Lower leg skin (tissue), 4 donors: ENCODE measurements at regions not wholly inside any gene's neighbourhood (a gene's known extent, or its start where the extent isn't known, plus 50 kb on each side); places are given as distances from the start of the nearest gene placed in this dataset.

Experiments used
- DNase-seq, 2 donors: peaks; one replicate each; pipeline ENCODE4 v3.0.0-alpha.2; 2019; ENCODE audit warnings: low spot score in 2 of 2
- H3K4me3 ChIP-seq: fragments of 200-600 bp; sonication (generic); 2 replicates; pipeline ENCODE4 v1.5.1; 2017; ENCODE audit warnings: mild to moderate bottlenecking, low read depth; ENCODE audit not compliant: poor library complexity, severe bottlenecking
- CTCF ChIP-seq, 3 donors: fragments of 450-650 bp; IDR thresholded peaks; one replicate each; pipeline ENCODE4 v1.5.1; 2016; ENCODE audit warnings: antibody characterized with exemption in 3 of 3, mild to moderate bottlenecking in 3 of 3, moderate library complexity in 2 of 3
- POLR2A ChIP-seq, 2 donors: fragments of 450-650 bp; IDR thresholded peaks; one replicate each; pipeline ENCODE4 v1.6.1; 2016 to 2017; ENCODE audit warnings: antibody characterized with exemption in 2 of 2, mild to moderate bottlenecking in 1 of 2, moderate library complexity in 1 of 2
- WGBS, 2 donors: methylation state at CpG; one replicate each; pipeline ENCODE4 v1.1.5; 2018; 5-methylcytosine and 5-hydroxymethylcytosine counted together
- intact Hi-C: fragments of 100-400 bp; cut with DNase I; formaldehyde crosslinking; loops from one replicate; pipeline ENCODE4 v1.15.0; 2023; ENCODE audit warnings: low total_unique reads

GRCh38 chr15:98518823-98519561, 129.3 kb upstream of the IGF1R start:
- TF ChIP-seq CTCF (IDR thresholded peaks at IDR 0.05) (peak in 1 of 3 donors; percentile 77), POLR2A (IDR thresholded peaks at IDR 0.05) (no peak)
- intact Hi-C loops: loop anchor here (10.0 kb wide), 1 partner anchor 546 kb away; no protein-coding TSS in a partner anchor
- peak in 1 of 2 donors; percentile 82 for DNase-seq
- 32 to 34% methylated on average over 19 of the region's 19 CpGs for WGBS, 2 donors
- H3K4me3 ChIP-seq: no peak overlapping the region

GRCh38 chr15:98519767-98520550, 128.4 kb upstream of the IGF1R start:
- intact Hi-C loops: loop anchor here (10.0 kb wide), 2 partner anchors 125 to 545 kb away; partner anchors contain the start of gene IGF1R
- DNase-seq: peak in 1 of 2 donors; percentile 37
- no peak overlapping the region for H3K4me3 ChIP-seq
- 69 to 76% methylated on average over 10 of the region's 10 CpGs for WGBS, 2 donors
- TF ChIP-seq POLR2A (IDR thresholded peaks at IDR 0.05) (no peak), CTCF (IDR thresholded peaks at IDR 0.05) (no peak)

GRCh38 chr15:98522127-98522526, 126.2 kb upstream of the IGF1R start:
- DNase-seq: peak in 1 of 2 donors; percentile 54
- intact Hi-C loops: loop anchor here (10.0 kb wide), 1 partner anchor 123 kb away; the partner anchor contains the start of gene IGF1R
- TF ChIP-seq POLR2A (IDR thresholded peaks at IDR 0.05) (no peak), CTCF (IDR thresholded peaks at IDR 0.05) (no peak)
- no peak overlapping the region for H3K4me3 ChIP-seq
- WGBS, 2 donors: 80 to 84% methylated on average over 5 of the region's 5 CpGs

- TF ChIP-seq POLR2A (IDR thresholded peaks at IDR 0.05) (no peak), CTCF (IDR thresholded peaks at IDR 0.05) (no peak)
- no peak overlapping the region for H3K4me3 ChIP-seq
- intact Hi-C loops: loop anchor here (10.0 kb wide), 1 partner anchor 121 kb away; the partner anchor contains the start of gene IGF1R
- DNase-seq: peak in 1 of 2 donors; percentile 68
- WGBS, 2 donors: 79 to 86% methylated on average over 12 of the region's 12 CpGs
Measured at GRCh38 chr15:98523912-98524662, 124.3 kb upstream of the IGF1R start.

GRCh38 chr15:98524838-98525660, 123.3 kb upstream of the IGF1R start:
- TF ChIP-seq POLR2A (IDR thresholded peaks at IDR 0.05) (no peak), CTCF (IDR thresholded peaks at IDR 0.05) (no peak)
- 64 to 71% methylated on average over 10 of the region's 10 CpGs for WGBS, 2 donors
- intact Hi-C loops: loop anchor here (10.0 kb wide), 1 partner anchor 120 kb away; the partner anchor contains the start of gene IGF1R
- no peak overlapping the region for H3K4me3 ChIP-seq
- DNase-seq: peak in 1 of 2 donors; percentile 56
